Liver (tissue), 8 donors: ENCODE measurements at regions not wholly inside any gene's neighbourhood (a gene's known extent, or its start where the extent isn't known, plus 50 kb on each side); places are given as distances from the start of the nearest gene placed in this dataset.

ENCODE experiments used
- DNase-seq: peaks from one replicate; pipeline ENCODE4 v3.0.0-alpha.2; 2017; ENCODE audit warnings: low spot score
- H3K27ac ChIP-seq, 2 donors: one replicate each; pipeline ENCODE4 v1.7.0; 2013; ENCODE audit warnings: inconsistent platforms in 2 of 2, low read length in 2 of 2, control low read depth in 1 of 2, low read depth in 1 of 2, mild to moderate bottlenecking in 1 of 2
- H3K27me3 ChIP-seq, 4 donors: one replicate each; pipeline versions ENCODE4 v1.6.1 to v1.7.0; 2013; ENCODE audit warnings: low read length in 3 of 4, inconsistent platforms in 1 of 4, mild to moderate bottlenecking in 1 of 4, moderate library complexity in 1 of 4; ENCODE audit not compliant: control insufficient read depth in 4 of 4, insufficient read depth in 4 of 4
- H3K36me3 ChIP-seq, 4 donors: one replicate each; pipeline versions ENCODE4 v1.6.1 to v1.7.0; 2013; ENCODE audit warnings: low read length in 3 of 4, mild to moderate bottlenecking in 3 of 4, low read depth in 1 of 4, moderate library complexity in 1 of 4; ENCODE audit not compliant: control insufficient read depth in 4 of 4, insufficient read depth in 3 of 4
- H3K4me1 ChIP-seq, 4 donors: one replicate each; pipeline versions ENCODE4 v1.6.1 to v1.7.0; 2013; ENCODE audit warnings: low read length in 3 of 4, mild to moderate bottlenecking in 3 of 4, moderate library complexity in 1 of 4; ENCODE audit not compliant: control insufficient read depth in 4 of 4, insufficient read depth in 4 of 4
- H3K4me3 ChIP-seq, 3 donors: one replicate each; pipeline versions ENCODE4 v1.6.1 to v1.7.0; 2013; ENCODE audit warnings: low read length in 3 of 3, control low read depth in 1 of 3, low read depth in 1 of 3, mild to moderate bottlenecking in 1 of 3
- H3K9ac ChIP-seq, 2 donors: one replicate each; pipeline ENCODE4 v1.7.0; 2013; ENCODE audit warnings: low read length in 2 of 2, mild to moderate bottlenecking in 2 of 2, moderate library complexity in 2 of 2, control low read depth in 1 of 2, low read depth in 1 of 2
- H3K9me3 ChIP-seq, 4 donors: one replicate each; pipeline versions ENCODE4 v1.6.1 to v1.7.0; 2013; ENCODE audit warnings: low read length in 3 of 4; ENCODE audit not compliant: control insufficient read depth in 4 of 4
- EGR1 ChIP-seq, 2 donors: IDR thresholded peaks; 2 replicates each; pipeline ENCODE4 v1.6.1; 2016 to 2018; ENCODE audit warnings: antibody characterized with exemption in 2 of 2, low read depth in 2 of 2
- FOXA1 ChIP-seq: IDR thresholded peaks from 2 replicates; pipeline ENCODE4 v1.6.1; 2016; ENCODE audit warnings: antibody characterized with exemption
- FOXA2 ChIP-seq: IDR thresholded peaks from 2 replicates; pipeline ENCODE4 v1.6.1; 2016; ENCODE audit warnings: antibody characterized with exemption
- GABPA ChIP-seq, 2 donors: IDR thresholded peaks in 1 of 2; conservative IDR thresholded peaks in 1 of 2; 2 replicates each; pipeline ENCODE4 v1.6.1; 2016; ENCODE audit warnings: antibody characterized with exemption in 2 of 2, mild to moderate bottlenecking in 1 of 2, moderate library complexity in 1 of 2
- HNF4A ChIP-seq, 2 donors: conservative IDR thresholded peaks; 2 replicates each; pipeline ENCODE4 v1.6.1; 2016; ENCODE audit warnings: antibody characterized with exemption in 2 of 2, mild to moderate bottlenecking in 2 of 2
- HNF4G ChIP-seq: IDR thresholded peaks from 2 replicates; pipeline ENCODE4 v1.6.1; 2016; ENCODE audit warnings: antibody characterized with exemption
- JUND ChIP-seq, 2 donors: IDR thresholded peaks; 2 replicates each; pipeline ENCODE4 v1.6.1; 2016; ENCODE audit warnings: antibody characterized with exemption in 2 of 2
- NR2F2 ChIP-seq: IDR thresholded peaks from 2 replicates; pipeline ENCODE4 v1.6.1; 2016; ENCODE audit warnings: antibody characterized with exemption
- RAD21 ChIP-seq, 2 donors: IDR thresholded peaks; 2 replicates each; pipeline ENCODE4 v1.6.1; 2016; ENCODE audit warnings: antibody characterized with exemption in 2 of 2, mild to moderate bottlenecking in 2 of 2
- RXRA ChIP-seq, 2 donors: IDR thresholded peaks; 2 replicates each; pipeline ENCODE4 v1.6.1; 2017 to 2018; ENCODE audit warnings: antibody characterized with exemption in 2 of 2, mild to moderate bottlenecking in 1 of 2
- SP1 ChIP-seq: IDR thresholded peaks from 2 replicates; pipeline ENCODE4 v1.6.1; 2018; ENCODE audit warnings: antibody characterized with exemption, mild to moderate bottlenecking
- TAF1 ChIP-seq: conservative IDR thresholded peaks from 2 replicates; pipeline ENCODE4 v1.6.1; 2016; ENCODE audit warnings: antibody characterized with exemption, mild to moderate bottlenecking
- YY1 ChIP-seq: IDR thresholded peaks from 2 replicates; pipeline ENCODE4 v1.6.1; 2016; ENCODE audit warnings: antibody characterized with exemption, mild to moderate bottlenecking
- WGBS: extraction: QIAGEN DNeasy Blood & Tissue Kit; methylation state at CpG from one replicate; pipeline ENCODE4 v1.1.7; 2013; 5-methylcytosine and 5-hydroxymethylcytosine counted together
- TF ChIP-seq, protein P1 (sequence below): IDR thresholded peaks from 2 replicates; pipeline ENCODE4 v1.6.1; 2016; ENCODE audit warnings: antibody characterized with exemption
- TF ChIP-seq, protein P2 (sequence below): IDR thresholded peaks from 2 replicates; pipeline ENCODE4 v1.6.1; 2016; ENCODE audit warnings: antibody characterized with exemption
- TF ChIP-seq, protein P3 (sequence below): IDR thresholded peaks from 2 replicates; pipeline ENCODE4 v1.6.1; 2016; ENCODE audit warnings: antibody characterized with exemption
- TF ChIP-seq, protein P4 (sequence below): fragments of 150-350 bp; IDR thresholded peaks from 2 replicates; pipeline ENCODE4 v1.5.1; 2017; ENCODE audit warnings: improper control_type of control experiment, low read depth, low read length; ENCODE audit not compliant: missing input control
- donor health status: healthy.
- donor health status: healthy.
- donor health status: healthy.
- donor health status: healthy.
- donor health status: healthy.

DNA sequence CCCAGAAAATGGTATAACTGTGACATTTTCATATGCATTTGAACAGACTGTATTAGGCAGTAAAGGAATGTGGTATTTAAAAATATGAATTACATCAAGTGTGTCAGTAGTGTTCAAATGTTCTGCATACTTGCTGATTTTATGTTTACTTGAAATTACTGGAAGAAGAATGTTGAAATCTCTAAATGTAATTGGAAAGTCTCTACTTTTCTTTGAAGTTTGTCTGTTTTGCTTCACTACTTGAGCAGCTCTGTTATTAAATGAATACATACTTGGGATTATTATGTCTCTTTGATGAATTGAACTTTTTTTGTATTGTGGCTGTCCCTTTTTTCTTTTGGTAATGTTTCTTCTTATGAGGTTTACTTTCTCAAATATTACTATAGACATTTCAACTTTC lies 205.6 kb downstream of the TAF11L14 start:
- H3K27ac ChIP-seq, result no peak overlapping the region
- TF ChIP-seq TAF1 (no peak), FOXA2 (no peak), YY1 (no peak)
- no peaks in the 10 kb centered on the region for H3K27me3 ChIP-seq
- DNase-seq, result no peak
- H3K36me3 ChIP-seq, result no peaks in the 10 kb centered on the region
- no peaks in the 10 kb centered on the region for H3K4me1 ChIP-seq
- H3K4me3 ChIP-seq, result no peak overlapping the region
- no peak overlapping the region for H3K9ac ChIP-seq
- H3K9me3 ChIP-seq, result peaks cover 0 to under 1% (median 0%) of the 10 kb centered on the region in 4 donors

DNA sequence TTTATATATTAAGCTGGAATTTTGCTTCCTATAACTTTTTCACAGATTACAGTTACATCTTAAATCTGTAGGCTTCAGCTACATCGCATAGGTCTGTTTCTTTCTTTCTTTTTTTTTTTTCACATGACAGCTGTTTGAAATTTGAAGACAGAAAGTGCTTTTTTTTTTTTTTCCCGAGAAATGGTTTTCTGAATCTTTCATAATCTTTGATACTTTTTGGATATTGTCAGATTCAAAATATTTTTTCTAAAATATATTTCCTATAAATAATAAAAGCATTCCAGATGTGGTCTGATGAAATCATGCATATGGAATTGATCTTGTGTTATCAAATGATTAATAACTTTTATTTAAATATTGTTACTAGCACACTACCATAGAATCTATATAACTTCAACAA lies 212.2 kb downstream of the TAF11L14 start:
- no peaks in the 10 kb centered on the region for H3K4me1 ChIP-seq
- H3K27ac ChIP-seq, result no peak overlapping the region
- H3K27me3 ChIP-seq, result no peaks in the 10 kb centered on the region
- TF ChIP-seq GABPA (IDR thresholded peaks at IDR 0.05 in 1 of 2, conservative IDR thresholded peaks at IDR 0.05 in 1 of 2) (no peak), FOXA1 (no peak), YY1 (no peak)
- 90% methylated on average over 2 of the region's 2 CpGs for WGBS
- DNase-seq, result no peak
- H3K4me3 ChIP-seq, result no peak overlapping the region
- peaks cover 0 to 2% (median 0%) of the 10 kb centered on the region in 4 donors for H3K9me3 ChIP-seq
- H3K36me3 ChIP-seq, result no peaks in the 10 kb centered on the region
- no peak overlapping the region for H3K9ac ChIP-seq

DNA sequence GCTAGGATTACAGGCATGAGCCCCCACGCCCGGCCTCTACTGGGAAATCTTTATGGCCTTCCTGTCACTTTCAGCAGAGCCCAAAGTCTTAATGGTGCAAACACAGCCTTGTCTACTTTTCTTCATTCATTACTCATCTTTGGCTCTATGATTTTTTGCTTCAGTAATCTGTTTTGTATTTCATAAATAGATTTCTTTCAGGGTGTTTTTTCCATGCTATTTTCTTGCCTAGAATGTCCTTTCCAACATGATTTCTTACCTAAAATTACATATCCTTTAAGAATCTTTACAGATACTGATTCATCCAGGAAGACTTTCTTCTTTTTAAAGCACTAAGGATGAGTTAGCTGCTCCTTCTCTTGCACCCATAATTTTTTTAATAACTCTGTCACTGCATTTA lies 213.0 kb downstream of the TAF11L14 start:
- H3K9ac ChIP-seq, result no peak overlapping the region
- H3K27ac ChIP-seq, result no peak overlapping the region
- H3K9me3 ChIP-seq, result peaks cover 0 to 2% (median 0%) of the 10 kb centered on the region in 4 donors
- H3K4me3 ChIP-seq, result no peak overlapping the region
- TF ChIP-seq JUND (IDR thresholded peaks at IDR 0.05) (no peak), NR2F2 (no peak), HNF4A (conservative IDR thresholded peaks at IDR 0.05) (no peak), HNF4G (no peak), YY1 (no peak), SP1 (no peak), RXRA (IDR thresholded peaks at IDR 0.05) (no peak), TAF1 (no peak), EGR1 (IDR thresholded peaks at IDR 0.05; ENCODE audit: low read depth in 2 of 2) (no peak)
- TF ChIP-seq, protein P1, sequence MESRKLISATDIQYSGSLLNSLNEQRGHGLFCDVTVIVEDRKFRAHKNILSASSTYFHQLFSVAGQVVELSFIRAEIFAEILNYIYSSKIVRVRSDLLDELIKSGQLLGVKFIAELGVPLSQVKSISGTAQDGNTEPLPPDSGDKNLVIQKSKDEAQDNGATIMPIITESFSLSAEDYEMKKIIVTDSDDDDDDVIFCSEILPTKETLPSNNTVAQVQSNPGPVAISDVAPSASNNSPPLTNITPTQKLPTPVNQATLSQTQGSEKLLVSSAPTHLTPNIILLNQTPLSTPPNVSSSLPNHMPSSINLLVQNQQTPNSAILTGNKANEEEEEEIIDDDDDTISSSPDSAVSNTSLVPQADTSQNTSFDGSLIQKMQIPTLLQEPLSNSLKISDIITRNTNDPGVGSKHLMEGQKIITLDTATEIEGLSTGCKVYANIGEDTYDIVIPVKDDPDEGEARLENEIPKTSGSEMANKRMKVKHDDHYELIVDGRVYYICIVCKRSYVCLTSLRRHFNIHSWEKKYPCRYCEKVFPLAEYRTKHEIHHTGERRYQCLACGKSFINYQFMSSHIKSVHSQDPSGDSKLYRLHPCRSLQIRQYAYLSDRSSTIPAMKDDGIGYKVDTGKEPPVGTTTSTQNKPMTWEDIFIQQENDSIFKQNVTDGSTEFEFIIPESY, result no peak
- TF ChIP-seq, protein P2, sequence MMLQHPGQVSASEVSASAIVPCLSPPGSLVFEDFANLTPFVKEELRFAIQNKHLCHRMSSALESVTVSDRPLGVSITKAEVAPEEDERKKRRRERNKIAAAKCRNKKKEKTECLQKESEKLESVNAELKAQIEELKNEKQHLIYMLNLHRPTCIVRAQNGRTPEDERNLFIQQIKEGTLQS, result no peak
- H3K27me3 ChIP-seq, result no peaks in the 10 kb centered on the region
- no peaks in the 10 kb centered on the region for H3K36me3 ChIP-seq
- no peaks in the 10 kb centered on the region for H3K4me1 ChIP-seq
- WGBS, result 75% methylated on average over 2 of the region's 2 CpGs
- no peak for DNase-seq

DNA sequence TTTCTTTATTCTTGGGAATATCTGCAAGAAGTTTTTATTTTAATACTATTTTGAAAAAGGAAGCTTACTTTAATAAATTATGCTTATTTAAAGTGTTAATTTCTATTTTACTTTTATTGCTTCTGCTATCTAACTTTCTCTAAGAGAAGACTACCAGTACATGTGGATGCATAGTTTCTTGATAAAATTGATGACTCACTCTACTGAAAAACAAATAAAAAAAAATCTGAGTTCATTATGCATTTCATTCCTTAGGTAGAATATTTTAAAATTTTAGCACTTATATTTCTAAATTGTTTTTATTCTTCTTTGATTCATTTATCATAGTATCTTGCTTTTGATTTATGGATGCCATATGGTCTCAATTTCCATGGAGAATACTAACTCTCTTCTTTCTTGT lies 217.9 kb downstream of the TAF11L14 start:
- no peak for DNase-seq

More for the DNA sequence above, 217.9 kb downstream of the TAF11L14 start:
- TF ChIP-seq EGR1 (IDR thresholded peaks at IDR 0.05; ENCODE audit: low read depth in 2 of 2) (no peak), FOXA1 (no peak), YY1 (no peak), TAF1 (no peak), RAD21 (IDR thresholded peaks at IDR 0.05) (no peak), SP1 (no peak), RXRA (IDR thresholded peaks at IDR 0.05) (no peak), FOXA2 (no peak), HNF4A (conservative IDR thresholded peaks at IDR 0.05) (no peak), NR2F2 (no peak), JUND (IDR thresholded peaks at IDR 0.05) (no peak)
- TF ChIP-seq, protein P3, sequence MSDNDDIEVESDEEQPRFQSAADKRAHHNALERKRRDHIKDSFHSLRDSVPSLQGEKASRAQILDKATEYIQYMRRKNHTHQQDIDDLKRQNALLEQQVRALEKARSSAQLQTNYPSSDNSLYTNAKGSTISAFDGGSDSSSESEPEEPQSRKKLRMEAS, result no peak
- TF ChIP-seq, protein P2, result no peak
- TF ChIP-seq, protein P4, sequence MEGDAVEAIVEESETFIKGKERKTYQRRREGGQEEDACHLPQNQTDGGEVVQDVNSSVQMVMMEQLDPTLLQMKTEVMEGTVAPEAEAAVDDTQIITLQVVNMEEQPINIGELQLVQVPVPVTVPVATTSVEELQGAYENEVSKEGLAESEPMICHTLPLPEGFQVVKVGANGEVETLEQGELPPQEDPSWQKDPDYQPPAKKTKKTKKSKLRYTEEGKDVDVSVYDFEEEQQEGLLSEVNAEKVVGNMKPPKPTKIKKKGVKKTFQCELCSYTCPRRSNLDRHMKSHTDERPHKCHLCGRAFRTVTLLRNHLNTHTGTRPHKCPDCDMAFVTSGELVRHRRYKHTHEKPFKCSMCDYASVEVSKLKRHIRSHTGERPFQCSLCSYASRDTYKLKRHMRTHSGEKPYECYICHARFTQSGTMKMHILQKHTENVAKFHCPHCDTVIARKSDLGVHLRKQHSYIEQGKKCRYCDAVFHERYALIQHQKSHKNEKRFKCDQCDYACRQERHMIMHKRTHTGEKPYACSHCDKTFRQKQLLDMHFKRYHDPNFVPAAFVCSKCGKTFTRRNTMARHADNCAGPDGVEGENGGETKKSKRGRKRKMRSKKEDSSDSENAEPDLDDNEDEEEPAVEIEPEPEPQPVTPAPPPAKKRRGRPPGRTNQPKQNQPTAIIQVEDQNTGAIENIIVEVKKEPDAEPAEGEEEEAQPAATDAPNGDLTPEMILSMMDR, result no peak
- TF ChIP-seq, protein P1, result no peak
- H3K36me3 ChIP-seq, result no peaks in the 10 kb centered on the region
- H3K27me3 ChIP-seq, result no peaks in the 10 kb centered on the region
- no peak overlapping the region for H3K27ac ChIP-seq
- no peaks in the 10 kb centered on the region for H3K4me1 ChIP-seq
- H3K4me3 ChIP-seq, result no peak overlapping the region
- no peak overlapping the region for H3K9ac ChIP-seq
- H3K9me3 ChIP-seq, result no peaks in the 10 kb centered on the region
